HL-60 (cell line): ENCODE measurements at regions not wholly inside any gene's neighbourhood (a gene's known extent, or its start where the extent isn't known, plus 50 kb on each side); places are given as distances from the start of the nearest gene placed in this dataset.

ENCODE experiments used
- DNase-seq, 2 experiments: peaks; one replicate each; pipeline ENCODE4 v3.0.0-alpha.2; 2010 to 2020; ENCODE audit warnings: low read depth in 1 of 2, low spot score in 1 of 2
- H3K27ac ChIP-seq: fragments of 250-450 bp; sonication (Bioruptor Pico); replicated peaks from 2 replicates; pipeline ENCODE4 v1.5.1; 2020; ENCODE audit warnings: mild to moderate bottlenecking, moderate library complexity
- H3K27me3 ChIP-seq: fragments of 250-450 bp; sonication (Bioruptor Pico); 2 replicates; pipeline ENCODE4 v1.5.1; 2021; ENCODE audit warnings: mild to moderate bottlenecking, moderate library complexity; ENCODE audit not compliant: insufficient read depth, poor library complexity, severe bottlenecking
- H3K4me3 ChIP-seq: replicated peaks from 2 replicates; pipeline ENCODE4 v1.5.1; 2011; ENCODE audit warnings: mild to moderate bottlenecking, control low read depth, low read length; ENCODE audit not compliant: insufficient read depth
- GABPA ChIP-seq: IDR thresholded peaks from 2 replicates; pipeline ENCODE4 v1.6.1; 2012; ENCODE audit warnings: low read depth
- POLR2AphosphoS5 ChIP-seq: IDR thresholded peaks from 2 replicates; pipeline ENCODE4 v1.6.1; 2012; ENCODE audit warnings: low read depth
- SPI1 ChIP-seq: IDR thresholded peaks from 2 replicates; pipeline ENCODE4 v1.6.1; 2012; ENCODE audit warnings: low read depth, mild to moderate bottlenecking, borderline replicate concordance
- TF ChIP-seq, protein P1 (sequence below): IDR thresholded peaks from one replicate; pipeline ENCODE4 v1.5.1; 2011; ENCODE audit warnings: low read length, control low read depth, inconsistent platforms; ENCODE audit not compliant: insufficient read depth
- TF ChIP-seq, protein P2 (sequence below): IDR thresholded peaks from 2 replicates; pipeline ENCODE4 v1.6.1; 2012; ENCODE audit warnings: low read depth; ENCODE audit not compliant: insufficient replicate concordance

DNA sequence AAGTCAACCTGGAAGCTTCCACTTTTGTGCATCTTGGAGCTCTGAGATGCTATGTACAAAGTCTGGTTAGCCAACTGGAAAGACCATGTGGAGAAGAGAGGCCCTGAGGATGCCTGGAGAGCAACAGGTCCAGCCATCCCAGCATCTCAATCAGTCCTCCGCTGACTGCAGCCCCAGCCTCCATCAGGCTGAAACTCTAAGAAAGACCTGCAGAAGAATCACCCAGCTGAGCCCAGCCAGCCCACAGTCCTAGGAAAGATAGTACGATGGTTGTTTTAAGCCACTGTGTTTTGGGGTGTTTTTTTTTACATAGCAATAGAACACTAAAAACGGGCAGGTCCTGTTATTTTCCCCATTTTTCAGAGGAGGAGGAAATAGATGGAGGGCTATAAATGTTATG, 84.0 kb downstream of the NCR2 start:
- TF ChIP-seq SPI1 (no peak), POLR2AphosphoS5 (no peak)
- TF ChIP-seq, protein P1, sequence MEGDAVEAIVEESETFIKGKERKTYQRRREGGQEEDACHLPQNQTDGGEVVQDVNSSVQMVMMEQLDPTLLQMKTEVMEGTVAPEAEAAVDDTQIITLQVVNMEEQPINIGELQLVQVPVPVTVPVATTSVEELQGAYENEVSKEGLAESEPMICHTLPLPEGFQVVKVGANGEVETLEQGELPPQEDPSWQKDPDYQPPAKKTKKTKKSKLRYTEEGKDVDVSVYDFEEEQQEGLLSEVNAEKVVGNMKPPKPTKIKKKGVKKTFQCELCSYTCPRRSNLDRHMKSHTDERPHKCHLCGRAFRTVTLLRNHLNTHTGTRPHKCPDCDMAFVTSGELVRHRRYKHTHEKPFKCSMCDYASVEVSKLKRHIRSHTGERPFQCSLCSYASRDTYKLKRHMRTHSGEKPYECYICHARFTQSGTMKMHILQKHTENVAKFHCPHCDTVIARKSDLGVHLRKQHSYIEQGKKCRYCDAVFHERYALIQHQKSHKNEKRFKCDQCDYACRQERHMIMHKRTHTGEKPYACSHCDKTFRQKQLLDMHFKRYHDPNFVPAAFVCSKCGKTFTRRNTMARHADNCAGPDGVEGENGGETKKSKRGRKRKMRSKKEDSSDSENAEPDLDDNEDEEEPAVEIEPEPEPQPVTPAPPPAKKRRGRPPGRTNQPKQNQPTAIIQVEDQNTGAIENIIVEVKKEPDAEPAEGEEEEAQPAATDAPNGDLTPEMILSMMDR, result no peak
- TF ChIP-seq, protein P2, sequence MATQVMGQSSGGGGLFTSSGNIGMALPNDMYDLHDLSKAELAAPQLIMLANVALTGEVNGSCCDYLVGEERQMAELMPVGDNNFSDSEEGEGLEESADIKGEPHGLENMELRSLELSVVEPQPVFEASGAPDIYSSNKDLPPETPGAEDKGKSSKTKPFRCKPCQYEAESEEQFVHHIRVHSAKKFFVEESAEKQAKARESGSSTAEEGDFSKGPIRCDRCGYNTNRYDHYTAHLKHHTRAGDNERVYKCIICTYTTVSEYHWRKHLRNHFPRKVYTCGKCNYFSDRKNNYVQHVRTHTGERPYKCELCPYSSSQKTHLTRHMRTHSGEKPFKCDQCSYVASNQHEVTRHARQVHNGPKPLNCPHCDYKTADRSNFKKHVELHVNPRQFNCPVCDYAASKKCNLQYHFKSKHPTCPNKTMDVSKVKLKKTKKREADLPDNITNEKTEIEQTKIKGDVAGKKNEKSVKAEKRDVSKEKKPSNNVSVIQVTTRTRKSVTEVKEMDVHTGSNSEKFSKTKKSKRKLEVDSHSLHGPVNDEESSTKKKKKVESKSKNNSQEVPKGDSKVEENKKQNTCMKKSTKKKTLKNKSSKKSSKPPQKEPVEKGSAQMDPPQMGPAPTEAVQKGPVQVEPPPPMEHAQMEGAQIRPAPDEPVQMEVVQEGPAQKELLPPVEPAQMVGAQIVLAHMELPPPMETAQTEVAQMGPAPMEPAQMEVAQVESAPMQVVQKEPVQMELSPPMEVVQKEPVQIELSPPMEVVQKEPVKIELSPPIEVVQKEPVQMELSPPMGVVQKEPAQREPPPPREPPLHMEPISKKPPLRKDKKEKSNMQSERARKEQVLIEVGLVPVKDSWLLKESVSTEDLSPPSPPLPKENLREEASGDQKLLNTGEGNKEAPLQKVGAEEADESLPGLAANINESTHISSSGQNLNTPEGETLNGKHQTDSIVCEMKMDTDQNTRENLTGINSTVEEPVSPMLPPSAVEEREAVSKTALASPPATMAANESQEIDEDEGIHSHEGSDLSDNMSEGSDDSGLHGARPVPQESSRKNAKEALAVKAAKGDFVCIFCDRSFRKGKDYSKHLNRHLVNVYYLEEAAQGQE, result no peak
- Histone ChIP-seq H3K27ac (no peak overlapping the region), H3K4me3 (no peak overlapping the region), H3K27me3 (peaks cover 45% of the 10 kb centered on the region)
- DNase-seq, result no peak

DNA sequence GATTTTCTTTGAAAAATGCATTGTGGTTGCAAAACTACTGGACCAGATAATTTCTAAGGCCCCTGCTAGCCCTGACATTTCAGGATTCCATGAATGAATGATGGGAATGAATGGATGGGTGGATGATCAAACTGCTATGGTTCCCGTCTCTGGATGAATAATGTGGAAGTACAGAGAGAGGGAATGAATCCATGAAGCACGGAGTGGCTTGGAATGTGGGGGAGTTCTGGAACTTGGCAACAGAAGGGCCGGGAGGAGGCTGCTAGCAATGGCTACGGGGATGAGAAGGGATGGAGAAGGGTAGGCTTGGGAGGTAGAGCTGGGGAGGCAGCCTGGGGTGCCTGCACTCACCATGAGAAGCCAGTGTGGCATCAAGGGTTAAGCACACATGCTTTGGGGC, 84.8 kb downstream of the NCR2 start:
- no peak for TF ChIP-seq POLR2AphosphoS5
- TF ChIP-seq GABPA, result no peak
- Histone ChIP-seq H3K27ac (no peak overlapping the region), H3K4me3 (no peak overlapping the region), H3K27me3 (peaks cover 42% of the 10 kb centered on the region)
- DNase-seq, result no peak

GRCh38 chr6:41422161-41422560, 86.8 kb downstream of the NCR2 start:
- Histone ChIP-seq H3K4me3 (no peak overlapping the region), H3K27ac (no peak overlapping the region), H3K27me3 (peaks cover 44% of the 10 kb centered on the region)
- no peak for DNase-seq
- TF ChIP-seq POLR2AphosphoS5 (no peak), SPI1 (no peak), GABPA (no peak)
- TF ChIP-seq, protein P1, result no peak
- TF ChIP-seq, protein P2, result no peak

GRCh38 chr6:41423002-41423401, 87.6 kb downstream of the NCR2 start:
- no peak overlapping the region for H3K4me3 ChIP-seq
- no peak overlapping the region for H3K27ac ChIP-seq
- H3K27me3 ChIP-seq, result peaks cover 46% of the 10 kb centered on the region
- TF ChIP-seq, protein P2, result no peak
- TF ChIP-seq, protein P1, result no peak
- no peak for TF ChIP-seq POLR2AphosphoS5
- TF ChIP-seq GABPA, result no peak
- no peak for TF ChIP-seq SPI1
- no peak for DNase-seq
